Activated CD4-positive, alpha-beta T cell treated with anti-CD3 and anti-CD28 coated beads, Interleukin-2, amount 50 U/mL, for 1 hour (primary cell): ENCODE measurements at regions not wholly inside any gene's neighbourhood (a gene's known extent, or its start where the extent isn't known, plus 50 kb on each side); places are given as distances from the start of the nearest gene placed in this dataset.

ENCODE experiments used
- DNase-seq: peaks from one replicate; pipeline ENCODE4 v3.0.0-alpha.2; 2020

- no peak for DNase-seq
Observed at GRCh38 chrX:38992441-38993096, 191.3 kb downstream of the MID1IP1 start.

GRCh38 chrX:38993500-38993899 is 192.2 kb downstream of the MID1IP1 start:
- no peak for DNase-seq

GRCh38 chrX:38999099-38999498 is 197.8 kb downstream of the MID1IP1 start:
- DNase-seq: no peak

- DNase-seq: no peak
Observed at GRCh38 chrX:38999967-39000745, 198.9 kb downstream of the MID1IP1 start.

GRCh38 chrX:39000802-39001201 is 199.5 kb downstream of the MID1IP1 start:
- no peak for DNase-seq

GRCh38 chrX:39002466-39002865 is 201.2 kb downstream of the MID1IP1 start:
- no peak for DNase-seq

GRCh38 chrX:39008549-39008948 is 207.3 kb downstream of the MID1IP1 start:
- DNase-seq: no peak

- DNase-seq: no peak
Observed at GRCh38 chrX:39011454-39012221, 210.4 kb downstream of the MID1IP1 start.

GRCh38 chrX:39012621-39013111 is 211.4 kb downstream of the MID1IP1 start:
- DNase-seq: no peak

- no peak for DNase-seq
Observed at GRCh38 chrX:39016556-39016955, 215.3 kb downstream of the MID1IP1 start.

- no peak for DNase-seq
Observed at GRCh38 chrX:39017077-39017476, 215.8 kb downstream of the MID1IP1 start.

GRCh38 chrX:39017716-39018115 is 216.5 kb downstream of the MID1IP1 start:
- DNase-seq: no peak

GRCh38 chrX:39018541-39018940 is 217.3 kb downstream of the MID1IP1 start:
- DNase-seq: no peak

GRCh38 chrX:39019056-39019455 is 217.8 kb downstream of the MID1IP1 start:
- no peak for DNase-seq

GRCh38 chrX:39020051-39020669 is 218.9 kb downstream of the MID1IP1 start:
- DNase-seq: no peak

- no peak for DNase-seq
Observed at GRCh38 chrX:39022106-39022505, 220.8 kb downstream of the MID1IP1 start.

GRCh38 chrX:39029221-39029620 is 228.0 kb downstream of the MID1IP1 start:
- no peak for DNase-seq

- DNase-seq: no peak
Observed at GRCh38 chrX:39030636-39031035, 229.4 kb downstream of the MID1IP1 start.

GRCh38 chrX:39039890-39040289 is 238.6 kb downstream of the MID1IP1 start:
- no peak for DNase-seq

- DNase-seq: no peak
Observed at GRCh38 chrX:39043838-39044550, 242.7 kb downstream of the MID1IP1 start.

GRCh38 chrX:39047174-39047573 is 245.9 kb downstream of the MID1IP1 start:
- no peak for DNase-seq

- DNase-seq: no peak
Observed at GRCh38 chrX:39049975-39050374, 248.7 kb downstream of the MID1IP1 start.
